ENCODE measurements at regions not wholly inside any gene's neighbourhood (a gene's known extent, or its start where the extent isn't known, plus 50 kb on each side); places are given as distances from the start of the nearest gene placed in this dataset.

DNA sequence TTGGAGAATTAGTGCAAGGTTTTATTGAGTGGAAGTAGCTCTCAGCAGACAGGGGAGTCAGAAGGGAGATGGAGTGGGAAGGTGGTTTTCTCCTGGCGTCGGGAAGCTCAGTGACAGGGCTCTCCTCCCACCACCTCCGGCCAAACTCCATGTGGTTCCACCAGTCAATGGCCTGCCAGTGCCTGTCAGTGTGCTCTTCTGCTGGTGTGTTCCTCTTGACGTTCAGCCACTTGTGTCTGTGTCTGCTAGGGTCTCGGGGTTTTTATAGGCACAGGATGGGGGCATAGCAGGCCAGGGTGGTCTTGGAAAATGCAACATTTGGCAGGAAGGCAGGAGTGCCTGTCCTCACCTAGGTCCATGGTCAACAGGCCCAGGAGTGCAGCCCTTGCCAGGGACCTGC, 506.7 kb upstream of the KIF2B start:
- TF ChIP-seq, protein P1, sequence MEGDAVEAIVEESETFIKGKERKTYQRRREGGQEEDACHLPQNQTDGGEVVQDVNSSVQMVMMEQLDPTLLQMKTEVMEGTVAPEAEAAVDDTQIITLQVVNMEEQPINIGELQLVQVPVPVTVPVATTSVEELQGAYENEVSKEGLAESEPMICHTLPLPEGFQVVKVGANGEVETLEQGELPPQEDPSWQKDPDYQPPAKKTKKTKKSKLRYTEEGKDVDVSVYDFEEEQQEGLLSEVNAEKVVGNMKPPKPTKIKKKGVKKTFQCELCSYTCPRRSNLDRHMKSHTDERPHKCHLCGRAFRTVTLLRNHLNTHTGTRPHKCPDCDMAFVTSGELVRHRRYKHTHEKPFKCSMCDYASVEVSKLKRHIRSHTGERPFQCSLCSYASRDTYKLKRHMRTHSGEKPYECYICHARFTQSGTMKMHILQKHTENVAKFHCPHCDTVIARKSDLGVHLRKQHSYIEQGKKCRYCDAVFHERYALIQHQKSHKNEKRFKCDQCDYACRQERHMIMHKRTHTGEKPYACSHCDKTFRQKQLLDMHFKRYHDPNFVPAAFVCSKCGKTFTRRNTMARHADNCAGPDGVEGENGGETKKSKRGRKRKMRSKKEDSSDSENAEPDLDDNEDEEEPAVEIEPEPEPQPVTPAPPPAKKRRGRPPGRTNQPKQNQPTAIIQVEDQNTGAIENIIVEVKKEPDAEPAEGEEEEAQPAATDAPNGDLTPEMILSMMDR (IDR thresholded peaks at IDR 0.05; ENCODE audit: low read depth, low read length, poor library complexity, severe bottlenecking) = no peak
- no peak for TF ChIP-seq EZH2phosphoT487 (IDR thresholded peaks at IDR 0.05; ENCODE audit: borderline replicate concordance, low read length)
